Esophagus muscularis mucosa (tissue), 4 donors: ENCODE measurements at regions not wholly inside any gene's neighbourhood (a gene's known extent, or its start where the extent isn't known, plus 50 kb on each side); places are given as distances from the start of the nearest gene placed in this dataset.

Source experiments
- DNase-seq: peaks from one replicate; pipeline ENCODE4 v3.0.0-alpha.2; 2017; ENCODE audit errors: extremely low spot score
- H3K27ac ChIP-seq, 4 donors: fragments of 200-600 bp; sonication (generic); replicated peaks in 1 of 4; 1 replicate in 3 of 4; 2 replicates in 1 of 4; pipeline ENCODE4 v1.5.1; 2016 to 2019; ENCODE audit warnings: mild to moderate bottlenecking in 1 of 4
- H3K27me3 ChIP-seq, 4 donors: fragments of 200-600 bp; sonication (generic); one replicate each; pipeline versions ENCODE4 v1.5.1 to v1.6.0; 2016 to 2019
- H3K36me3 ChIP-seq, 4 donors: fragments of 200-600 bp; sonication (generic); one replicate each; pipeline ENCODE4 v1.5.1; 2016 to 2019
- H3K4me1 ChIP-seq, 4 donors: fragments of 200-600 bp; sonication (generic); one replicate each; pipeline ENCODE4 v1.5.1; 2016 to 2019
- H3K4me3 ChIP-seq, 4 donors: fragments of 200-600 bp; sonication (generic); 1 replicate in 2 of 4; 2 replicates in 2 of 4; pipeline ENCODE4 v1.5.1; 2016 to 2019; ENCODE audit warnings: mild to moderate bottlenecking in 4 of 4, moderate library complexity in 1 of 4
- H3K9me3 ChIP-seq, 4 donors: fragments of 200-600 bp; sonication (generic); 1 replicate in 3 of 4; 2 replicates in 1 of 4; pipeline ENCODE4 v1.5.1; 2016 to 2019
- CTCF ChIP-seq, 3 experiments: fragments of 200-600 bp in 2 of 3; fragments of 450-650 bp in 1 of 3; sonication (generic) in 2 of 3; IDR thresholded peaks; one replicate each; pipeline ENCODE4 v1.5.1; 2017 to 2019; ENCODE audit warnings: antibody characterized with exemption in 3 of 3, mild to moderate bottlenecking in 2 of 3, moderate library complexity in 1 of 3
- EP300 ChIP-seq: sonication (generic); formaldehyde crosslinking; IDR thresholded peaks from one replicate; pipeline ENCODE4 v1.6.1; 2017; ENCODE audit warnings: antibody characterized with exemption
- POLR2A ChIP-seq: fragments of 450-650 bp; IDR thresholded peaks from one replicate; pipeline ENCODE4 v1.6.1; 2017; ENCODE audit warnings: antibody characterized with exemption, moderate library complexity, mild to moderate bottlenecking, low read depth
- POLR2AphosphoS5 ChIP-seq, 2 donors: sonication (generic); formaldehyde crosslinking; IDR thresholded peaks; one replicate each; pipeline ENCODE4 v1.6.1; 2017; ENCODE audit warnings: antibody characterized with exemption in 2 of 2
- WGBS: methylation state at CpG from one replicate; pipeline ENCODE4 v1.1.5; 2018; 5-methylcytosine and 5-hydroxymethylcytosine counted together
- intact Hi-C: fragments of 100-400 bp; cut with DNase I; formaldehyde crosslinking; loops from one replicate; pipeline ENCODE4 v1.15.1; 2023

- Histone ChIP-seq H3K9me3 (no peaks in the 10 kb centered on the region), H3K4me3 (no peak overlapping the region), H3K27me3 (no peaks in the 10 kb centered on the region), H3K27ac (no peak overlapping the region), H3K4me1 (no peaks in the 10 kb centered on the region), H3K36me3 (no peaks in the 10 kb centered on the region)
- DNase-seq = no peak
- WGBS = 91% methylated on average over 5 of the region's 5 CpGs
- no peak for TF ChIP-seq POLR2AphosphoS5 (IDR thresholded peaks at IDR 0.05)
- TF ChIP-seq POLR2A = no peak
- no peak for TF ChIP-seq CTCF (IDR thresholded peaks at IDR 0.05)
- no peak for TF ChIP-seq EP300
- intact Hi-C loops = no loop called here
Observed at GRCh38 chr18:68557183-68557582, 157.7 kb downstream of the TMX3 start.

GRCh38 chr18:68555879-68556301 lies 159.0 kb downstream of the TMX3 start:
- H3K9me3 ChIP-seq = no peaks in the 10 kb centered on the region
- no peaks in the 10 kb centered on the region for H3K4me1 ChIP-seq
- H3K27ac ChIP-seq = no peak overlapping the region
- H3K27me3 ChIP-seq = no peaks in the 10 kb centered on the region
- DNase-seq = no peak
- no peak overlapping the region for H3K4me3 ChIP-seq
- no peaks in the 10 kb centered on the region for H3K36me3 ChIP-seq
- intact Hi-C loops = no loop called here
- TF ChIP-seq EP300 = no peak
- TF ChIP-seq POLR2AphosphoS5 (IDR thresholded peaks at IDR 0.05) = no peak
- TF ChIP-seq POLR2A = no peak
- no peak for TF ChIP-seq CTCF (IDR thresholded peaks at IDR 0.05)

- TF ChIP-seq POLR2AphosphoS5 (IDR thresholded peaks at IDR 0.05) = no peak
- TF ChIP-seq POLR2A = no peak
- TF ChIP-seq EP300 = no peak
- no peak for TF ChIP-seq CTCF (IDR thresholded peaks at IDR 0.05)
- H3K36me3 ChIP-seq = no peaks in the 10 kb centered on the region
- H3K27me3 ChIP-seq = no peaks in the 10 kb centered on the region
- no peaks in the 10 kb centered on the region for H3K9me3 ChIP-seq
- no peaks in the 10 kb centered on the region for H3K4me1 ChIP-seq
- intact Hi-C loops = no loop called here
- no peak overlapping the region for H3K27ac ChIP-seq
- WGBS = 81% methylated on average over 9 of the region's 9 CpGs
- H3K4me3 ChIP-seq = no peak overlapping the region
- DNase-seq = no peak
Observed at GRCh38 chr18:68548904-68549870, 165.7 kb downstream of the TMX3 start.

- no peak for DNase-seq
- no peak for TF ChIP-seq POLR2AphosphoS5 (IDR thresholded peaks at IDR 0.05)
- no peak for TF ChIP-seq CTCF (IDR thresholded peaks at IDR 0.05)
- TF ChIP-seq POLR2A = no peak
- no peak for TF ChIP-seq EP300
- no peaks in the 10 kb centered on the region for H3K36me3 ChIP-seq
- H3K4me3 ChIP-seq = no peak overlapping the region
- intact Hi-C loops = no loop called here
- no peaks in the 10 kb centered on the region for H3K4me1 ChIP-seq
- H3K9me3 ChIP-seq = no peaks in the 10 kb centered on the region
- H3K27me3 ChIP-seq = no peaks in the 10 kb centered on the region
- 88% methylated on average over 2 of the region's 2 CpGs for WGBS
- no peak overlapping the region for H3K27ac ChIP-seq
Observed at GRCh38 chr18:68543344-68543743, 171.6 kb downstream of the TMX3 start.

GRCh38 chr18:68542846-68543245 lies 172.1 kb downstream of the TMX3 start:
- DNase-seq = no peak

More at GRCh38 chr18:68542846-68543245, 172.1 kb downstream of the TMX3 start:
- H3K9me3 ChIP-seq = no peaks in the 10 kb centered on the region
- intact Hi-C loops = no loop called here
- TF ChIP-seq POLR2AphosphoS5 (IDR thresholded peaks at IDR 0.05) (no peak), EP300 (no peak), CTCF (IDR thresholded peaks at IDR 0.05) (no peak), POLR2A (no peak)
- no peak overlapping the region for H3K27ac ChIP-seq
- no peaks in the 10 kb centered on the region for H3K36me3 ChIP-seq
- H3K27me3 ChIP-seq = no peaks in the 10 kb centered on the region
- 76% methylated on average over 1 of the region's 1 CpG for WGBS
- H3K4me3 ChIP-seq = no peak overlapping the region
- H3K4me1 ChIP-seq = no peaks in the 10 kb centered on the region
